T-helper 2 cell treated with Interferon-gamma antibody and Interleukin-4, amounts not matched to agents 100 ng/mL and 5 ng/mL, for 36 hours (primary cell): ENCODE measurements at regions not wholly inside any gene's neighbourhood (a gene's known extent, or its start where the extent isn't known, plus 50 kb on each side); places are given as distances from the start of the nearest gene placed in this dataset.

Source experiments
- intact Hi-C: fragments of 100-400 bp; cut with micrococcal nuclease; formaldehyde crosslinking; loops from one replicate; pipeline ENCODE4 v1.15.1; 2023

DNA sequence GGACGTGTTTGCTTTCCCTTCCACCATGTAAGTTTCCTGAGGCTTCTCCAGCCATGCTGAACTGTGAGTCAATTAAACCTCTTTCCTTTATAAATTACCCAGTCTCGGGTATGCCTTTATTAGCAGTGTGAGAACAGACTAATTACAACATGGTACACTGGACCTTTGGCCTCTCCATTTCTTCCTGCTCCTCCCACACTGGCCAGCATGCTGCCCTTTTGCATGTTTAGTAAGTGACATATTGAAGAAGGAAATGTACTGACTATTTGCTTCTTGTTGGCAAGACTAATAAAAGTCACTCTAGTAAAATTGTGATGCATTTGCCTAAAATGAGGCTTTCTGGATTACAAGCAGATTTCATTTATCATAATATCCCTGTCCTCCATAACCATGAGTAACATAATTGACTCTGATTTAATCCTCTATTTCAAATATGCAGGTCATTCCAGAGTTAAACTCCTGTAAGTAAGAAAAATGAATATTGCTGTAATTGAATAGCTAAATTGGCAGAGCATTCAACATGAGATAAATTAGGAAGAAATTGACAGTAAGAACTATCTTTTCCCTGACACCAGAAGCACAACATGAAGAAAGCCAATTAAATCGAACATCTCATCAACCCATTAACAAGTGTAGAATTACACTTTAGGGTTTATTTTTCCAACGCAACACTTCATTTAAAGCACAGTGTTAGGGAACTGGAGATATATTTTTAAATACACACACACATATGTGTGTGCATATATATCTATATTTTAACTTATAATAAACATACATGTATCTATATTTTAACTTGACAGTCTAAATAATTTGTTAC, 427.8 kb upstream of the ZP4 start:
- intact Hi-C loops = no loop called here

DNA sequence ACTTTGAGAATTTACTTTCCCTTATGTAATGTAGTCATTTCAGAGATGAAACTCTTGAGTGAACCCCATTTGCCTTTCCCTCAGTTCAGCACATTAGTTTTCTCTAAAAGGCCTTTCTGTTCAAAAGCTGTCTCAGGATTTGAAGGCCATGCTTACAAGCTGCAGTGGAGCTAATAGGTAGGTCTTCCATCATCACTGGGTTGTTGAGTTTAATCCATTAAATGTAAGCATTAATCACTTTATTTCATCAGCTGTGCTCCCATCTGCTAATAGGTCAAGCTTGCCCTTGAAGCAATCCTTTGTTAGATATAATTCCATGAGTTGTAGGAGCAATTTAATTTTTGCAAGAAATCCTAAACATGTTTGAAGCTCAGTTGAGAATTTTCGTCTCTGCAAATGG, 422.2 kb upstream of the ZP4 start:
- intact Hi-C loops = no loop called here

DNA sequence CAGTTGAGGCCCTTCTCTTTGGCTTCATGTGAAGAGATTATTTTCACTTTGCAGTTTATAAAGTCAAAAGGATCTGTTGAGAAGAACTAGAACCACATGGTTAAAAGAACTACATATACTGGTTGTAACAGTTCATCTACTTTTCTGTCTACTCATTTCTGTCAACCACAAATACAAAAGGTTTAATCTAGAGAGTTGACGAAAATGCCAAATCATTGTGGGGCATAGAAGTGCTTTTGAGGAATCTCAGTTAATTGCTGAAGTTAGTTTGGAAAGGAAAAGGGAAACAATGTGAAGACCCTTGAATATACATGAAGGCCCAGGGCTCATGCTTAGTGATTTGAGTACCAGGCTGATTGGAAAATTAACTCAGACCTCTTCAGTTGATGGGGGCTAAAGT, 415.7 kb upstream of the ZP4 start:
- intact Hi-C loops = no loop called here

DNA sequence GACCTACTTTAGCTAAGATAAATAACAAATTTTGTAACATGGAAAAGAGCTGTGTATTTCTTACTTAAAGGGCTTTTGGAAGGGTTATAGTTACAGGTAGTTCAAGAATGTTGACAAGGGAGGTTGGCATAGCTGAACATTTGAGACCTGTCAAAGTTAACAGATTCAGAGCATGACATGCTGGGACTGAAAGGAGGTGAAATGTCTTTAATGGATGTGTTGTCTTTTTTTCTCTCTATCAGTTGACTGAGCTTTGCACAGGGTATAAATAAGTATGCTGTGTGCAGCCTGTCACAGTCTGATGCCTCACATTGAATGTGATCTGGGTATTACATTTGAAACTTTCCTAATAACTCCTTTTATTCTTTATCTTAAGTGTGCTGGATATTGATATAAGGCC, 411.9 kb upstream of the ZP4 start:
- intact Hi-C loops = no loop called here

DNA sequence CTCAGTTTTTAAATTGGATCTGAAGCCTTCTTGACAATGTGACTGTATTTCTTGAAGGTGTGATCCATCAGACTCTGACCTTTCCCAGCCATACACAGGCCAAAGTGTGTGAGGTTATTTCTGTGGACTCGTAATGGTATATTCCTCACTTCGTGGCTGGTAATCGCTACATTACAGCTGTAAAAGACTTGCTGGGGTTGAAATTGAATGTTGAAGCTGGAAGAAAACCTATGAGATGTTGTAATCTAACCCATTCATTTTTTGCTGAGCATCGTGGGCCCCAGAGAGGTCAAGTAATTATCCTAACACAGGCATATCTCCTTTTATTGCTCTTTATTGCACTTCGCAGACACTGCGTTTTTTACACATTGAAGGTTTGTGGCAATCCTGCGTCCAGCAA, 405.6 kb upstream of the ZP4 start:
- intact Hi-C loops = no loop called here

DNA sequence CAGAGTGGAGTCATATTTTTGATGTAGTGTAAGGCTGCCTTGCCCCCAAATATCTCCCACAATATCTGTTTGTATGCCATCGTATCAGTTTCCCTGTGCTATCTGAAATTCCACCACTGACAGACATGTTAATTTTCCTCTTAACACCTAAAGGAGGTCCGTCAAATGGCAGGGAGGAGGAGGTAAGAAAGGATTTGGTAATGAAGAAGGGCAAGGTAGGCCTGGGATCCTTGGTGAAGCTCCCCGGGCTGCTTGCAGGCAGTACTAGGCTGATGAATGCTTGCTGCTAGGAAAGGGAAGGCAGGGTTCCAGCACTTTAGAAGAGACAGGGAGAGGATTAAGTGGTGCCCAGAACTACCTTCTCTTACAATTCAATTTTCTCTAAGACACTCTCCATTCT, 402.4 kb upstream of the ZP4 start:
- intact Hi-C loops = no loop called here

DNA sequence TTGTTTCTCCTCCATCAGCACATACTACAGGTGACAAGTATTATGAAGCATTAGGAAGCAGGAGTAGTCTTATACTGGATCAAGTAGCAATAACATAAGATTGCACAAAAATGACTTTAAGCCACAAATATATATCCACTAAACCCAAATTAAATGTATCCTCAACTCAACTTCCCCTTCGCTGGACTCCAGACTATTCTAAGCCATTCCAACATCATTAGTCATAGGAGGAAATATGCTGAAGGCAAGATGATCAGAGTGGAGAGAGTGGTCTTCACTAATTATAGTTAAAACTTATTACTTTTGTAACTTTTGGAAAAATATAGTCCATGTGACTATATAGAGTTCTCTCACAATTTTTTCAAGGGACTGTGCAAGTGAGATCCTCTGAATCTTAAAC, 390.7 kb upstream of the ZP4 start:
- intact Hi-C loops = no loop called here

DNA sequence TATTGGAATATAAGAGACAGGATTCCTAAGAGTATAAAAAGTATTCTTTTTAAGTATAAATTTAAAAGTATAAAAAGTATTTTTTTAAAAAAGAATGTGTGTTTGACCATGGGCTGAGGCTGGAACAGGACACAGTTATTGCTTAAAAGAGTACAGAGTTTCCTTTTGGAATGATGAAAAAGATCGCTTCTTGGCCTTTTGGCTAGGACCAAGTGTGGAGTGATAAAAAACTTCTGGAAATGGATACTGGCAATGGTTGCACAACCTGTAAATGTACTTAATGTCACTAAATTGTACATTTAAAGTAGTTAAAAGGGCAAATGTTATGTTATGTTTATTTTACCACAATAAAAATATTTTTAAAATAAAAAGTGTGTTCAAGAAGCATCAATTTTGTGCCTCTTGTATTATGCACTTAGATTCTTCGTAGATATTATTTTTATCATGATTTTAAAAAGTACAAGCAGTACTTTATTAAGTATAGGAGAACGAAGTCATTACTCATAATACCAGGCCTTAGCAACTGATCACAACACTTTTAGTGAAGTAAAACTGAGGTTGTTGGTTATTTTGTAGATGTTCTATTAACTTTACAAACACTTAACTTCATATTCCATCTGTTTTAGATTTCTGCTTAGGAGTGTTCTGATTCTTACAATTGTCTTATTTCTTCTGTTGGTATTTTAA, 389.1 kb upstream of the ZP4 start:
- intact Hi-C loops = no loop called here

DNA sequence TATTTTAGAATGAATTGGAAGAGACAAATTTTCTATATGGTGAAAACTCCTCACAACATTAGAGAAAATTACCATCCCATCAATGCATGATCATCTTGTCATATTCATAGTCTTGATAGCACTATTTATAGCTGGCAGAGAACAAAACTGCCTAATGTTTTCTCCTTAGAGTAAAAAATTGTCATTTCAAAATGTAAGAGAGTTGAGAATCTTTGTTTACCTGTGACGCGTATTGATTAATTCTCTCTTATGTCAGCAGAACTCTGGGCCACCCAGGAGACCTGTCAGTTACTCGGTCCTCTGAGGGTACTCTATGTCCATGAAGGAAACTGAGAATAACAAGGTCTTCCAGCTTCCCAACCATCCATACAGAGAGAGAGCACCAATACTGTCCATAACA, 381.4 kb upstream of the ZP4 start:
- intact Hi-C loops = no loop called here

DNA sequence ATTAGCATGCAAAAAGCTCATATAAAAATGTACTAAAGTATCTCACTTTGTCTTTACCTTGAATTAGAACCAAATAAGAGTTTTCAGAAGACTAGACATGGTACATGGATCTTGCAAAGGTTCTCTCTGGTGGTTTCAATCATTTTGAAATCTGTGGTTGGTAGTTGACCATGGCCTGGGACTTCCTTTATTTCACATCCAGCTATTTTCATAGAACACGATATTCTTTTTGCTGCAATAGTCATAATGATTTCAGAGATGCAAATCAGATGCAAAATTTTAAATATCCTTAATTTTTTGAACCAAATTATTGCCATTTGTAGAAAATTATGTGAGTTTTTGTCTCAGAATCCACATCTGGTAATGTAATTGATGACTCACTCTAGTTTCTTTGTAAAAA, 375.1 kb upstream of the ZP4 start:
- intact Hi-C loops = no loop called here

DNA sequence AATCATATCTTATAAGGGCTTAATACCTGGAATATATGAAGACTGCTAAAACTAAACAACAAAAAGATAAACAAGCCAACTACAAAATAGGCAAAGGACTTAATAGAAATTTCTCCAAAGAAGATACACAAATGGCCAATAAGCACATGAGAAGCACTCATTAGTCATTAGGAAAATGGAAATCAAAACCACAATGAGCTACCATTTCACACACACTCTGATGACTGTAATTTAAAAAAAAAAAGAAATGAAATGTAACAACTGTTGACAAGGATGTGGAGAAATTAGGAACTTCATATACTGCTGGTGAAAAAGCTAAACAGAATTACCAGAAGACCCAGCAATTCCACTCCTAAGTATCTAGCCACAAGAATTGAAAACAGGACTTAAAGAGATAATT, 374.2 kb upstream of the ZP4 start:
- intact Hi-C loops = no loop called here

DNA sequence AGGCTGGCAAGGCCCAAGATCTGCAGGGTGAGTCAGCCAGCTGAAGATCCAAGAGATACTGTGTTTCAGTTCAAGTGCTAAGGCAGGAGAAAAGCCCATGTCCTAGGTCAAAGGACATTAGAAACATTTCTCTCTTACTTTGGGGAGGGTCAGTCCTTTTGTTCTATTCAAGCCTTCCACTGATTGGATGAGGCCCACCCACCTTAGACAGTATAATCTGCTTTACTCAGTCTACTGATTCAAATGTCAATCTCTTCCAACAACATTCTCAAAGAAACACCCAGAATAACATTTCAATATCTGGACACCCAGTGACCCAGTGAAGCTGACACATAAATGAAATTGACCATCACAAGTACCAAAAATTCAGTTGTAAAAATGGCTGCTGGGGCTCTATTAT, 367.8 kb upstream of the ZP4 start:
- intact Hi-C loops = no loop called here

DNA sequence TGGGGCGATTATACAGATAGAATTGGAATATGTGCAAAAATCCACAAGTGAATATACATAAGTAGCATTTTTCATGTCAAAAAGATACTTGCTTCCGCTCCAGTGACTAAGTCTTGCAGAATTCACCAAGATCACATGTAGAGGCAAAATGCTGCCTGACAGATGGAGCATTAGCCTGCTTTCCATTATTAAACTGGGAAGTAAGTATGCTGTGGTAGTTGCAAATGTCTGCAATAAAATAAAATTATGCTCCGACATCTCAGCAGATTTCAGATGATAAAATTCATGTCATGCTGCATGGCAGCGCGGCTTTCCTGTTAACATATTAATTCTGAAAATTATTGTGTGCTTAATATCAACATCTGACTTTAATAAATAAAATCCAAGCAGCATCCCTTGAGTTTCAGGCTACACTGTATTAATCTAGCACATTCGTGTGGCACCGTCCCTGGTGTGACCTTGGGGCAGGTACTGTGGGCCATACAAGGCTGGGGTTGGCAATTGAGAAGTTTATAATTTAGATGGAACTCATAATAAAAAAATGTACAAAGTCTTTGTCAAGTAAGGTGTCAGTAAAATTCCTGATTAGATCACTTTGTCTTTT, 366.4 kb upstream of the ZP4 start:
- intact Hi-C loops = no loop called here

DNA sequence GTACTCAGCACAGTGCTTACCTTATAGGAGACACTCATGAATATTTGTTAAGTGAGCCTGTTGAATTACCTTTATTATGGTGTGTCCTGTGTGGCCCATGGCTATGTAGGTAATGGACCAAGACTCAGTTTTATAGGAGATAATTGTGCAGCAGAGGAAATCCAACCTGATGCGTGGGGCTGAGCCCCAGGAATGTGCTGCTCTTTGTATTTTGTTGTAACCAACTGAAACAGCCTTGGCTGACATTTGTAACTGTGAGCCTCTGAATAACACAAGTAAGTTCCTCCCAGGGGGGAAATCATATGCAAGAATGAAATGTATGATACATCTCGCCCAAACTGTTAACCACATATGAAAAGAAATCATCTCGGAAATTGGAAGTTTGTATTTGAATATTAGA, 364.2 kb upstream of the ZP4 start:
- intact Hi-C loops = loop anchor here (5.0 kb wide), 2 partner anchors 697 to 1857 kb away; no protein-coding TSS in a partner anchor

DNA sequence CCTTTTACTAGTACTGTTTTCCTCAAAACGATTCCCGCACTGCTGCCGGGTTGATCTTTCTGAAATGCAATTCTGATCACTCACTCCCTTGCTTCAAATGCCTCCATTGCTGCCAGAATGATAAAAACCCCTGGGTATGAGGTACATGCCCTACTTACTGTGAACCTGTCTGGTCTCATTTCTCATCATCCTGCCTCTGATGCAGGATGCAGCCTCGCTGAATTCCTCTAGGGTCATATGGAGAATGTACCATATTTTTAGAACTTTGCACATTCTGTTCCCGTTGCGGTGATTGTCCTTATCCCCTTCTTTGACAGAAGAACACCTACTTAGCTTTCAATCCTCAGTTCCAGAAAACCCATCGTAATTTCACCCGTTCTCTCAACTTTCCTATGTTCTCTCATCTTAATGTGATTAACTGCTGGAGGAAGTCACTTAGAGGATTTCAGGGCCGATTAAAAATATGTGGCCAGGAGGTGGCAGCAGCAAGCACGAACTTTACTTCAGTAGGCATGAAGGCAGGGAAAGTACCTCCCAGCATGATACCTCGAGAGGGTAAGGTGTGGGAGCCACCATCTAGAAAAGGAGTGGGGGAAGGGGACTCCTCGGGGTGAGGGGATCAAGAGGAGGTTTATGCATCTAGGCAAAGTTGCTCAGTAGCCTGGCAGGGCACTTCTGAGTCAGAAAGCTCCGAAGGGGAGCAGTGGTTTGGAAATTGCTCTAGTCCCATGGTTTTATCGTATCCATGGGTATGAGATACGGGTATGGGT, 361.5 kb upstream of the ZP4 start:
- intact Hi-C loops = loop anchor here (5.0 kb wide), 2 partner anchors 700 to 1860 kb away; no protein-coding TSS in a partner anchor

DNA sequence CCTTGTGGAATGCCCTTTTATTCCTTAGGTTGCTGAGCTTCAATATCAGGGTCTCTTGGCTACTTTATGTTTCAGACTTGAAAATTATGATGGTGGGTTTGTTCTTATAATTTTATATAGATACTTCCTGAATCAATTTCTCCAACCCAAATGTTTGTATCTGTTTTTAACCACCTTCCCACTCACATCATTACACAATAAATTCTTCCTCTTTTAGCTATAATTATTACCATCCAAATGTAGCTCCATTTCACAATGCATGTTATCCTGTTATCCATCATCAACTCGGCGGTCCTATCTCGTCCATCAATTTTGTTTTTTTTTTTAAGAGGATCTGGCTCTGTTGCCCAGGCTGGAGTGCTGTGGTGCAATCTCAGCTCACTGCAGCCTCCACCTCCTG, 357.6 kb upstream of the ZP4 start:
- intact Hi-C loops = no loop called here

DNA sequence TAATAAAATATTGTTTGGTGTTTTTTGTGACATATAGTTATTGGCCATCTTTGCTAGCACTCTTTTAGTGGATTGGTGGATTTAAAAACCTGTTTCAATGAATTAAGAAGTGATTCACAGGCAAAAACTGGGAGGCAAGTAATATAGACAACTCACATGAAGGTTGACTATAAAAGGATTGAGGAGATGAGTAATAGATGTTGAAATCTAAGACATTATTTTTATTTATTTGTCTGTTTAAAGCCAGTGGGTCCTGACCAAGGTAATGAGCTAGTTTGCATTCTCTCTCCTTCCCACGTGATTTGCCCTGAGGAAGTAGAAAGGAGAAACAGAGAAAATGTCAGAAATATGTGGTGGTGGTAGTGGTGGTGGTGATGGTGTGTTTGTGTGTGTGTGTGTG, 351.5 kb upstream of the ZP4 start:
- intact Hi-C loops = no loop called here

DNA sequence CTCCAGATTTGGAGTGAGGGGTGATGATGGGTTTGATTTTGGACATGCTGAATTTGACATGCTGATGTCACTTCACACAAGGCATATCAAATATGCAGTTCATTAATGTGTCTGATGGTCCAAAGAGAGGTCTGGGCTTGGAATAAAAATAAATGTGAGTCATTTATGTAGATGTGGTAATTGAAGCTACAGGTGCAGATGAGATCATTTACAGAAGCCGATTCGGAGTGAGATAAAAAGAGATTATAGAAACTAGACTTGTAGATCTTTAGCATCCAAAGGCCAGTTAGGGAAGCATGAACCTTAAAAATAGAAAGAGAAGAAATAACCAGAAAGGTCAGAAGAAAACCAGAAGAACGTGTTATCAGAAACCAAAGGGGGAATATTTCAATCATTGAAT, 350.9 kb upstream of the ZP4 start:
- intact Hi-C loops = no loop called here

DNA sequence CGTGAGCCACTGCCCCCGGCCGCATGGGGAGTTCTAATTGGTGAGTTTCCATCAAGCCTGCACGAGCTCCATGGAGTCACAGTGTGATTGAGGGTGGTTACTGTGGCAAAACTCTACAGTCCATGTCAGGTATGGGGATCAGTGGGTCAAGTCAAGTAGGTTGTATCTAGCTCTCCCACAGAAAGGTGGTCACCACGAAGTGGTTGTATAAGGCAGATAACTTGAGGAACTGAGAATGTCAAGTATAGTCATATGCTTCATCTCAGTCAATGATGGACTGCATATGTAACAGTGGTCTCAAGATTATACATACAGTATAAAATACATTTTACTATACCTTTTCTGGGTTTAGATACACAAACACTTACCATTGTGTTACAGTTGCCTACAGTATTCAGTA, 348.6 kb upstream of the ZP4 start:
- intact Hi-C loops = no loop called here

DNA sequence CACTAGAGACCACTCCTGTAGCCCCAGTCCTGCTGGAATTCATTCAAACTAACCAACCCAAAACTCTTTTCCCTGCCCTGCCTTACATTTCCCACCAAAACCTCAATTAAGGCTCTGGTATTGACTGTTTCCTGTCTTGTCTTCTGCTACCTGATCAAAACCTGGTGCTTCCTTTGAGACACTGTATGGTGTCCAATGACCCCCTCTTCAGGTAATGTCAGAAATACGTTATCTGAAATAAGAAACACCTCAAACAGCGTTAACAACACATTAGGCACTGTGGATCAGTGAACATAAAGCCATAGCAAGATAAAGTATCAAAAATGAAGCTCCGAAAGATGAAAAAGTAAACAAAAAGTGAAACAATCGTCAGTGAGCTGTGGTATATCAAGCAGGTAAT, 343.2 kb upstream of the ZP4 start:
- intact Hi-C loops = no loop called here

DNA sequence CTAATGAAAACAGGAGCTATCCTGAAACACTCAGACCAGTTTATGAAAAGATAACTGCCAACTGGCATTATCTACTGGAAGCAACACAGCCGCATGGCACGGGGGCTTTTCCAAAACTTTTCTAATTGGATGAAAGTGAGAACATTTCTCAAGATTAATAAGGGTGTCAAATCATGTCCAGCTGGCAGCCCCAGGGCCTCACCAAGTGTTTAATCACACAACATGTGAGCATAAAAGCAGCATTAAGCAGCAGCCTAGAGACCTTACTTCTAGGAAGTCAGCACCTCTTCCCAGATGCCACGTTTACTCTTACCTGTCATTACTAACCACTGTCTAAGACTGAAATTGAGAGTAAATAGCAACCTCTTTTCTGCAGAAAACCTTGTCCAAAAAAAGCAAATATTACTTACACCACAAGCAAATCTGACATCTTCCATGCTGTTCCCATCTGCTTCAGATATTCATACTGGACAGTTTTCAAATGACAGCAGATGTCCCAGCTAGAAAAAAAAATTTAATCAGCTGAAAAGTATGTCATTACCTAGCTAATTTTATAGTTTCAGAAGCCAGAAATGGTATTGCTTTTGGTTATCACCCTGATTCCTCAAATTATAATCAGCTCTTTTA, 341.5 kb upstream of the ZP4 start:
- intact Hi-C loops = no loop called here
